Upper lobe of left lung (tissue), 6 donors: ENCODE measurements at regions not wholly inside any gene's neighbourhood (a gene's known extent, or its start where the extent isn't known, plus 50 kb on each side); places are given as distances from the start of the nearest gene placed in this dataset.

Source experiments
- ATAC-seq, 2 donors: fragments of 200-7000 bp; cut with Tn5 transposase; one replicate each; pipeline ENCODE4 v1.9.1; 2022; ENCODE audit warnings: mild to moderate bottlenecking in 2 of 2, moderate library complexity in 2 of 2; ENCODE audit not compliant: low FRiP score in 2 of 2
- DNase-seq, 2 donors: peaks; one replicate each; pipeline ENCODE4 v3.0.0-alpha.2; 2019 to 2020
- H3K27ac ChIP-seq, 4 donors: fragments of 200-600 bp; sonication (generic); one replicate each; pipeline ENCODE4 v1.5.1; 2016 to 2019
- H3K27me3 ChIP-seq, 4 donors: fragments of 200-600 bp; sonication (generic); one replicate each; pipeline ENCODE4 v1.5.1; 2017 to 2019
- H3K36me3 ChIP-seq, 4 donors: fragments of 200-600 bp; sonication (generic); one replicate each; pipeline ENCODE4 v1.5.1; 2016 to 2019
- H3K4me1 ChIP-seq, 4 donors: fragments of 200-600 bp; sonication (generic); one replicate each; pipeline ENCODE4 v1.5.1; 2018 to 2019
- H3K4me3 ChIP-seq, 4 donors: fragments of 200-600 bp; sonication (generic); one replicate each; pipeline ENCODE4 v1.5.1; 2017 to 2019; ENCODE audit warnings: mild to moderate bottlenecking in 2 of 4, moderate library complexity in 1 of 4
- H3K9me3 ChIP-seq, 4 donors: fragments of 200-600 bp; sonication (generic); one replicate each; pipeline ENCODE4 v1.5.1; 2018 to 2019
- EP300 ChIP-seq, 4 donors: sonication (generic); formaldehyde crosslinking; IDR thresholded peaks; one replicate each; pipeline ENCODE4 v1.5.1; 2017; ENCODE audit warnings: antibody characterized with exemption in 4 of 4, control low read depth in 2 of 4
- POLR2A ChIP-seq, 4 donors: fragments of 450-650 bp; IDR thresholded peaks; one replicate each; pipeline ENCODE4 v1.5.1; 2016 to 2017; ENCODE audit warnings: antibody characterized with exemption in 4 of 4, mild to moderate bottlenecking in 2 of 4
- POLR2AphosphoS5 ChIP-seq, 2 donors: sonication (generic); formaldehyde crosslinking; IDR thresholded peaks; one replicate each; pipeline ENCODE4 v1.5.1; 2017; ENCODE audit warnings: antibody characterized with exemption in 2 of 2
- WGBS, 2 donors: methylation state at CpG; one replicate each; pipeline ENCODE4 v1.1.5; 2017 to 2018; 5-methylcytosine and 5-hydroxymethylcytosine counted together
- TF ChIP-seq, protein P1 (sequence below), 6 experiments: fragments of 450-650 bp in 4 of 6; fragments of 200-600 bp in 2 of 6; sonication (generic) in 2 of 6; IDR thresholded peaks; one replicate each; pipeline ENCODE4 v1.5.1; 2016 to 2019; ENCODE audit warnings: antibody characterized with exemption in 6 of 6
- donor health status: DM: no; HTN: no; CAD: no; lungs with moderate emphysema.
- donor health status: DM: no; HTN: yes; CAD: no; lungs with severe emphysema.

DNA sequence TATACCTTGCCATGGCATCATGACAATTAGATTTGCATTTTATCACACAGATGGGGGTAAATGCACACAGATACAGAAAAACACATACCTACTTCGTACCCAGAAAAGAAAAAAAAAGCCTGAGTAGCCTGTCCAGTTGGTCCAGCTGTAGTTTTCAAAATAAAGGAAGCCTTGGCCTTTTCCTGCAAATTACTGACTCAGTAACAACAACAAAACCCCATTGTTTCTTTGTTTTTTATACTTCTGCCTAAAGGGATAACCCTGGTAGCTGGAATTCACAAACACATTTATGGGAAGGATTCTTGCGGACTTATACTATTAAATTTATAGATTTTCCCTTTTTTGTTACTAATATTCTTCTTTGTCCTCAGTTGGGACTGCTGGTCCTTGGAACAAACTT, 156.4 kb upstream of the PCDH10 start:
- no peaks in the 10 kb centered on the region for H3K36me3 ChIP-seq
- no peak overlapping the region for H3K4me3 ChIP-seq
- no peaks in the 10 kb centered on the region for H3K9me3 ChIP-seq
- DNase-seq = no peak
- H3K4me1 ChIP-seq = no peaks in the 10 kb centered on the region
- no peak for ATAC-seq
- H3K27ac ChIP-seq = no peak overlapping the region
- H3K27me3 ChIP-seq = no peaks in the 10 kb centered on the region
- no peak for TF ChIP-seq EP300 (IDR thresholded peaks at IDR 0.05)
- no peak for TF ChIP-seq POLR2AphosphoS5 (IDR thresholded peaks at IDR 0.05)
- TF ChIP-seq, protein P1, sequence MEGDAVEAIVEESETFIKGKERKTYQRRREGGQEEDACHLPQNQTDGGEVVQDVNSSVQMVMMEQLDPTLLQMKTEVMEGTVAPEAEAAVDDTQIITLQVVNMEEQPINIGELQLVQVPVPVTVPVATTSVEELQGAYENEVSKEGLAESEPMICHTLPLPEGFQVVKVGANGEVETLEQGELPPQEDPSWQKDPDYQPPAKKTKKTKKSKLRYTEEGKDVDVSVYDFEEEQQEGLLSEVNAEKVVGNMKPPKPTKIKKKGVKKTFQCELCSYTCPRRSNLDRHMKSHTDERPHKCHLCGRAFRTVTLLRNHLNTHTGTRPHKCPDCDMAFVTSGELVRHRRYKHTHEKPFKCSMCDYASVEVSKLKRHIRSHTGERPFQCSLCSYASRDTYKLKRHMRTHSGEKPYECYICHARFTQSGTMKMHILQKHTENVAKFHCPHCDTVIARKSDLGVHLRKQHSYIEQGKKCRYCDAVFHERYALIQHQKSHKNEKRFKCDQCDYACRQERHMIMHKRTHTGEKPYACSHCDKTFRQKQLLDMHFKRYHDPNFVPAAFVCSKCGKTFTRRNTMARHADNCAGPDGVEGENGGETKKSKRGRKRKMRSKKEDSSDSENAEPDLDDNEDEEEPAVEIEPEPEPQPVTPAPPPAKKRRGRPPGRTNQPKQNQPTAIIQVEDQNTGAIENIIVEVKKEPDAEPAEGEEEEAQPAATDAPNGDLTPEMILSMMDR (IDR thresholded peaks at IDR 0.05) = no peak
- TF ChIP-seq POLR2A (IDR thresholded peaks at IDR 0.05) = no peak
- 56 to 72% methylated on average over 2 of the region's 2 CpGs for WGBS, 2 donors

DNA sequence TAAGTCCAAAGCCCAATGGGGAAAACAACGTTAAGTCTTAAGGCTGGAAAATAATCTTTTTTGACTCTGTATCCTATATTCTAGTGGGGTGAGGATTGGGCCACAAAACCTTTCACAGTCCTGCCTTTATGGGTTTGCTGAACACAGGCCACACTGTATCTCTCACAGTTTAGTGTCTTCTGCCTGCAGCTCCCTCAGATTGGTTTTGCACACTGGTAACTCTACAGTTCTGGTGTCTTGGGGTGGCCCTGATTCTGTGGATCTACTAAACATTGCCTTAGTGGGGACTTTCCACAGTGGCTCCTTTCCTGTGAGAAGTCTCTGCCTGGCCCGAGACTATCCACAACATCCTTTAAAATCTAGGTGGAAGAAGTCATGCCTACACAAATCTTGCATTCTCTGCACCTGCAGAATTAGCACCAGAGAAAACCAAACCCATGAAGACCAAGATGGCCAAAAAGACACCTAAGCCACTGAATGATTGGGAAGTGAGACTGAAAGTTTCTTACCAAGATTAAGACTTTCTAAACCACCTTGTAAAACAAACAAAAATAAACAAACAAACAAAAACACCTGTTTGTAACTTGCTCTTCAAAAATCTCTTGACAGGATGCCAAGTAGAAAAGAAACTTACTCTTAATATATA, 150.4 kb upstream of the PCDH10 start:
- Histone ChIP-seq H3K9me3 (no peaks in the 10 kb centered on the region), H3K4me1 (no peaks in the 10 kb centered on the region), H3K27me3 (no peaks in the 10 kb centered on the region), H3K36me3 (no peaks in the 10 kb centered on the region), H3K4me3 (no peak overlapping the region), H3K27ac (no peak overlapping the region)
- ATAC-seq = no peak
- 70 to 95% methylated on average over 2 of the region's 2 CpGs for WGBS, 2 donors
- TF ChIP-seq, protein P1 (IDR thresholded peaks at IDR 0.05) = no peak
- TF ChIP-seq POLR2AphosphoS5 (IDR thresholded peaks at IDR 0.05) = no peak
- DNase-seq = no peak

DNA sequence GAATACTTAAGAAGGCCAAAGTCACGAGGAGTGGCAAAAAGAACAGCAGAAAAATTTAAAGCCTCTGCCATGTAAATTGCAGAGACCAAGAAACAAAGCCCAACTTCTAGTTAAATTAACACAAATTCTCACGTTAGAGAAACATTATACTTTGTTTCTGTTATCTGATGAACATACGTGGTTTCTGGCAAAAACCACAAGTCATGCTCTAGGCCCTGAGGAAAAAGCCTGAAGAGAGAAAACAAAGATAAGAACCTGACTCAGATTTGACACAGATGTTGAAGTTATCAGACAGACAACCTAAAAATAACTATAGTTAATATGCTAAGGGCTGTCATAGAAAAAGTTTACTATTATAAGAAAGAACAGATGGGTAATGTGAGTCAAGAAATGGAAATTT, 149.1 kb upstream of the PCDH10 start:
- Histone ChIP-seq H3K9me3 (no peaks in the 10 kb centered on the region), H3K4me1 (no peaks in the 10 kb centered on the region), H3K4me3 (no peak overlapping the region), H3K27me3 (no peaks in the 10 kb centered on the region), H3K36me3 (no peaks in the 10 kb centered on the region), H3K27ac (no peak overlapping the region)
- TF ChIP-seq, protein P1 (IDR thresholded peaks at IDR 0.05) = no peak
- TF ChIP-seq POLR2AphosphoS5 (IDR thresholded peaks at IDR 0.05) (no peak), EP300 (IDR thresholded peaks at IDR 0.05) (no peak), POLR2A (IDR thresholded peaks at IDR 0.05) (no peak)
- DNase-seq (no peak), ATAC-seq (no peak)
- WGBS, 2 donors = 30 to 35% methylated on average over 3 of the region's 3 CpGs

DNA sequence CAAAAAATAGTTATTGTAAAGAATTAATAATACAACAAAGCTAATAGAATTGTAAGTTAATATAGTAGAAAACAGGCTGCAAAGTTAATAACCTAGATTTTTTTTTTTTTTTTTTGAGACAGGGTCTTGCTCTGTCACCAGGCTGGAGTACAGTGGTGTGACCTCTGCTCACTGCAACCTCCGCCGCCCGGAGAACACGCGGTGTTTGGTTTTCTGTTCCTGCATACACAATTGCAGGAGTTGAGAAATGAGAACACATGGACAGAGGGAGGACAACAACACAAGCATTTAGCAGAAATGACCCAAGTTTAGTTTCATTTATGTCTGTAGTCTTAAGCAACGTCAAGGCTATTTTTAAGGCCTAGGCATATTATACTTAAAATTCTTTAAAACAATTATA, 145.9 kb upstream of the PCDH10 start:
- TF ChIP-seq, protein P1 (IDR thresholded peaks at IDR 0.05) = no peak
- no peak for TF ChIP-seq POLR2AphosphoS5 (IDR thresholded peaks at IDR 0.05)
- no peak for TF ChIP-seq EP300 (IDR thresholded peaks at IDR 0.05)
- no peak for TF ChIP-seq POLR2A (IDR thresholded peaks at IDR 0.05)
- Histone ChIP-seq H3K27ac (no peak overlapping the region), H3K27me3 (no peaks in the 10 kb centered on the region), H3K9me3 (no peaks in the 10 kb centered on the region), H3K4me3 (no peak overlapping the region), H3K36me3 (no peaks in the 10 kb centered on the region), H3K4me1 (no peaks in the 10 kb centered on the region)
- no peak for ATAC-seq
- 89 to 94% methylated on average over 6 of the region's 6 CpGs for WGBS, 2 donors
- DNase-seq = no peak

DNA sequence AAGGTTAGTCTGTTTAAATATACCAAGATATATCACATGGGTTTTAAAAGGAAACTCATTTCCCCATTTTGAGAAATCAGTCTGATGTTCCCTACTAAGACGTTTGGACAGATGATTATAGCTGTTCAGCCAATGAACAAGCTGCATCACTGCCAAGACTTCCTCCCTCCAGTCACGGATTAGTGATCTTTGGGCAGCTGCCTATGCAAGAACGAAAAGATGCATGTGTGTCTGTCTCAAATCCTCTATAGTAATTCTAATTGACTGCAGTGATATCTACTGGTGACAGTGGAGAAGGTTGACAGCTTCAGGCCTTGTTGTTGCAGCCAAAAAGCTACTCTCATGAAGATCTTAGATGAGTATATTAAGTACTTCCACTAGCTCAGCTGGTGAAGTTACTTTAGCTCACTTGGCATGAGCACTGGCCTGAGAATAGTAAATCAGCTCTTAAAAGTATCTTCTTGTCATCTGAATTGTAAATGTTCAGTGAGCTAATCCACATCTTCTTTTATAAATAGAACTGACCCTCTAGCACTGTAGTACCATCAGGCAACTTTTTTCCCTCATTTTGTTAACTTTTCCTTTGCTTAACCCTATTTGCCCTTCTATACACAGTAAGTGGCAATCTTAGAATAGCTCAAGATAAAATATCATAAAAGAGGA, 134.5 kb upstream of the PCDH10 start:
- no peak overlapping the region for H3K27ac ChIP-seq
- TF ChIP-seq POLR2A (IDR thresholded peaks at IDR 0.05) (no peak), EP300 (IDR thresholded peaks at IDR 0.05) (no peak)
- TF ChIP-seq, protein P1 (IDR thresholded peaks at IDR 0.05) = no peak
- H3K4me3 ChIP-seq = no peak overlapping the region
- ATAC-seq = no peak
- H3K36me3 ChIP-seq = no peaks in the 10 kb centered on the region
- 50 to 51% methylated on average over 3 of the region's 3 CpGs for WGBS, 2 donors
- no peaks in the 10 kb centered on the region for H3K27me3 ChIP-seq
- no peak for DNase-seq
- H3K9me3 ChIP-seq = peaks cover 0 to 5% (median 0%) of the 10 kb centered on the region in 4 donors
- no peaks in the 10 kb centered on the region for H3K4me1 ChIP-seq
